GM21367 (cell line): ENCODE measurements at regions not wholly inside any gene's neighbourhood (a gene's known extent, or its start where the extent isn't known, plus 50 kb on each side); places are given as distances from the start of the nearest gene placed in this dataset.
"Not testable (repeated sequence)": the region's sequence is repeated elsewhere in the genome, so short reads cannot be mapped to it uniquely, and the experiment has no call there.

Source experiments
- ATAC-seq: cut with Tn5 transposase; IDR thresholded peaks from one replicate; pipeline ENCODE4 v1.9.1; 2021; ENCODE audit not compliant: unreplicated experiment

DNA sequence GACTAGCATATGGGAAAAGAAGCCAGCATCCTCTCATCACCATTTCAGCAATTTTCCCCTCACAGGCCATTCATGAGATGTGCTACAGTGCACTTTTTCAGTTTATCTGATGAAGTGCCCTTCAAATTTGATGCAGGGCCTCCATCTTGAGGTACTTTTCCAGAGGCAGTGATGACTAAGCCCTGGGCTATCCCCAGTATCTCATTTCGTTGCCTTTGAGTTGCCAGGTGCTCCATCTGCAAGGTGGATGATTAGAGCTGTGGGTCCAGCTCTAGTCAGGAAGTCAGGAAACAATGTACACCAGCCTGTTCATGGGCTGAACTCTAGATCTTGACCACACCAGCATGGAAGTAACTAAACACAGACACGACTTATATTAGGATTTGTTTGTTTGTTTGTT lies 425.2 kb downstream of the METTL4 start:
- no peak for ATAC-seq

DNA sequence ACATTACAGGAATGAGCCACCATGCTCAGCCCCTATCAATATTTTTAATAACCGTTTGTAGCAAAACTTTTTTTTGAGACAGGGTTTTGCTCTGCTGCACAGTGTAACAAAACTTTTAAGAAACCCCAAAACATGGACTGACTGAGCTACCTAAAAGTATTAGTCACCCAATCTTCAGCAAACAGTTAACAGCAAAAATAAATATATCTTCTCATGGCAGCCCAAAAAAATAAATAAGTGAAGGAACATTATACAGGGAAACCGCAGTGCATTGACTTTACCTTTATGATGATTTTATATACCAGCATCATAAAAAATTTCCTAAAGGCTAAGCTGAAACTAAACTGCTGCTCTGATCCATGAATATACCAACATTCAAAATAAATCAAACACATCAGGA lies 424.6 kb downstream of the METTL4 start:
- ATAC-seq: no peak

DNA sequence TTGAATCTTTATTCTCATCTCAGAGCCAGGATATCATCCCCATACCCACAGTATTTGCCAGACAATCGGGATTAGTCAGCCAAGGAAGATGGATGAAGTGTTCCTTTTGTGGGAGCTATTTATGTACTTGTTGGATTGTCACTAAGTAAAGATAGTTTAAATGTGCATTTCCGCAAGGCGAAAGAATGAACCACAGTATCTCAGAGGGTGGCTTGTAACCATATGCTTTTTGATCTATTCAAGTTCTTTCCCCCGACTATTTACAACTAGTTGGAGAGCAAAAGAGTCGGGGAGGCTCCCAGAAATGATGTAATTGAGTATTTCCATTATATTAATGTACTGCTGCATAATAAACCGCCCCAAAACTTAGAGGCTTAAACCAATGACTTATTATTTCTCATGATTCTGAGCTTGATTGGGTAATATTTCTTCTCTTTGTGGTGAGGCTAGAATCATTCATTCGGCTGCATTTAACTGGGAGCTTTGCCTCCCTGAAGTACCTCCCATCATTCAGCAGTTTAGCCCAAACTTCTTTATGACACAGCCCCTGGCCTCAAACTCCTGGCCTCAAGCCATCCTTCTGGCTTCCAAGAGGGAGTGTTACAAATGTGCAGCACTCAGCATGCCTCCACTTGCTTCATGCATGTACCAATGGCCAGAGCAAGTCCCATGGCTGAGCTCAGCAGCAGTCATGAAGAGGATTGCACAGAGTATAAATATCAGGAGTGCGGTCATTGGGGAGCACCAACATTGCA lies 423.7 kb downstream of the METTL4 start:
- no peak for ATAC-seq

DNA sequence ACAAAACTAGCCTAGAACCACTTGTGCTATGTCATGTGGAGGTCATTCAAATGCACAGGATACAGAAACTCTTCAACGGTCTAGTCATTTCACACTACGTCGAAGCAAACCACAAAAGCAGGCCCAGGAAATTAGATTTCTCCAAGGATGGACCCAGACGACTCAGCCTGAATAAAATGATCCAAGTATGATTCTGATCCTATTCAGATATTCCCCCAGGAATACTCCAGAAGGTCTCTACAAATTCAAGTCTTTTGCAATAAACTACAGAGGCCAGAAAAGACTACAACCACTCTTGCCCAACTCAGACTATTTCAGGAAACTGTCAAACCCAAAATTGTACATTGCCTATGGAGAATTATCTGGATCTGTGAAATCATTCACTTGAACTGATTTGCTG lies 422.5 kb downstream of the METTL4 start:
- ATAC-seq: no peak

DNA sequence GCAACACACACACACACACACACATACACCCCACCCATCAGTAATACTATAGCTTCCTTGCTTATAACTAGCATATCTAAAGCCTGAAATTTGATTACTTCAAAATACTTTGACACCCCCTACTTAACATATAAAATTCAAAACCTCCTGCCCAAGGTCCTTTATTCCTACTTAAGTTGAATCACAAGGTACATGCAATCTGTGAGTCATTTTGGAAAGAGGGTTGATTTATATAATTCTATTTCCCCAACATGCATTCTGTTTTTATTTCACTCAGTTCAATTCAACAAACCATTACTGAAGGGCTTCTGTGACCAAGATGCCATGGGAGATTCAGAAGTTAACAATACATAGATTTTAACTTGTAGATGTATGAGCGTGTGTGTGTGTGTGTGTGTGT lies 420.7 kb downstream of the METTL4 start:
- ATAC-seq: no peak

DNA sequence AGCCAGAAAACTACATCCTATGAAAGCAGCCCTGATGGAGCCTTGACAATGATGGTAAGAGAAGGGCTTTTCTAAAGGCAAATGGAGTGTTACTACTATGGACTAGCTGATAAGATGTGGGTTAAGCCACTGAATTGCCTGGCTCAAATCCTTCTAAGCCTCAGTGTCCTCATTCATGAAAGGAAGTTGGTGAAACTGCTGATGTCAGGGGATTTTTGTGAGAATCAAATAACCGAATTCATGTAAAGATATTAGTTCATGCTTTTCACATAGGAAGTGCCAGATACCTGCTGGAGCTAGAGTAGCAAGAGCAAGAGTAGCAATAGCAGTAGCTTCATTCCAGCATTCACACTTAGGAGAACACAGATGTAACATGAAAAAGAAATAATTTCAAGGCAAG lies 417.0 kb downstream of the METTL4 start:
- ATAC-seq: no peak

DNA sequence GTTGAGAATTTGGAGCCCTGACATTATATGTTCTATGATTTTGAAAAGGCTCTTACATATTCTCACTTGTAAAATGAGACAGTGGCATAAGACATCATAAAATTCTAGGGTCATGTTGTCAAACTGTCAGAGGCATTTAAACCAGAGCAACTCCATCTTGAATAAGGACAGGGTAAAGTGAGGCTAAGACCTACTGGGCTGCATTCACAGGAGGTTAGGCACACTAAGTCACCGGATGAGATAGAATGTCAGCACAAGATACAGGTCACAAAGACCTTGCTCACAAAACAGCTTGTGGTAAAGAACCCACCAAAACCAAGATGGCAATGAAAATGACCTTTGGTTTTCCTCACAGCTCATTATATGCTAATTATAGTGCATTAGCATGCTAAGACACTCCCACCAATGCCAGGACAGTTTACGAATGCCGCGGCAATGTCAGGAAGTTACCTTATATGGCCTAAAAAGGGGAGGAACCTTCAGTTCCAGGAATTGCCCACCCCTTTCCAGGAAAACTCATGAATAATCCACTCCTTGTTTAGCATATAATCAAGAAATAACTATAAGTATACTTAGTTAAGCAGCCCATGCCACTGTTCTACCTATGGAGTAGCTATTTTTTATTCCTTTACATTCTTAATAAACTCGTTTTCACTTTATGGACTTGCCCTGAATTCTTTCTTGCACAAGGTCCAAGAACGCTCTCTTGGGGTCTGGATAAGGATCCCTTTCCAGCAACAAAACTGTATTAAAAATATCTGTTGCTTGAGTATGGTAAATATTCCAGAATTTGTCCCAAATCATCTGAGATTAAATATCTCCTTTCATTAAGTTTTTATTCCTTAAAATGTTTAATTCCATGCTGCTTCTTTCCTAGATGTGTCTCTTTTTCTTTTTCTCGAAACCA lies 406.4 kb downstream of the METTL4 start:
- ATAC-seq: no peak

DNA sequence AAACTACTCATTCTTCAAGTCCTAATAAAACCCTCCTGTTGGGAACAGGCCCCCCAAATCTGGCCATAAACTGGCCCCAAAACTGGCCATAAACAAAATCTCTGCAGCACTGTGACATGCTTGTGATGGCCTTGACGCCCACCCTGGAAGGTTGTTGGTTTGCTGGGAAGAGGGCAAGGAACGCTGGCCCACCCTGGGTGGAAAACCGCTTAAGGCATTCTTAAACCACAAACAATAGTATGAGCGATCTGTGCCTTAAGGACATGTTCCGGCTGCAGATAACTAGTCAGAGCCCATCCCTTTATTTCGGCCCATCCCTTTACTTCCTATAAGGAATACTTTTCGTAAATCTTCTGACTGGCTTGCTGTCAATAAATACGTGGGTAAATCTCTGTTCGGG lies 404.4 kb downstream of the METTL4 start:
- not testable (repeated sequence) for ATAC-seq

DNA sequence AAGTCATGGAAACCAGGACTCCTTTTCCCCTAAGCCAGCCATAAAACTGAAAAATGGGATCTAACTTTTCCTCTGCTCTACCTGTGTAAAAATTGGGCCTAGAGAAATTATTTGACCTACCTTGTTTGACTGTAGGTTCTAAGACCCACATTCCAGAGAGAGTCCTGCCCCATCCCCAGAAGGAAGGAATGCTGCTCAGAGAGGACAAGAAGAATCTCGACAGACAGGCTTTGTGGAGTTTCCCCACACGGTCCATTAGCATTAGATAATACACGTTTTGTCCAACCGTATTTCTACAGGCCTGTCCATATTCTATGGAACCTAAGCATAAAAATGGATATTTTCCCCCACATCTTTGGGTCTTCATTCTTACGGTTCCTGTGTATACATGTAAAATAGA lies 403.3 kb downstream of the METTL4 start:
- ATAC-seq: no peak

DNA sequence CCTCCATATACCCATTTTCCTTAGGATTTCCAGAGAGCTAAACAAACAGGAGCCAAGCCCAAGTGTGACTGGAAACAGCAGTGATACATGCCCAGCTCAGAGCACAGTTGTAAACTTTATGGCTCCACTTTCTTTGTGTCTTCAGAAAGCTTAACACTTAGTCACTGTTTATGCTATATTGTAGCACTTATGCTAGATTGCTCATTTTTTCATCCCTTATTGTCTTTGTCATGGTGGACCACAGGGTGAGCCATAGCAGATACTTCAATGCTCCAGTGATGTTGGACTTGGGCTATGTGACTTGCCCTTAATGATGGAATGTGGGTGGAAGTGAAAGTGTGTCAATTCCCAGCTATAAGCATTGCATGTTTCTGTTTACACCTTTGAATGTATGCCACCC lies 401.6 kb downstream of the METTL4 start:
- no peak for ATAC-seq

DNA sequence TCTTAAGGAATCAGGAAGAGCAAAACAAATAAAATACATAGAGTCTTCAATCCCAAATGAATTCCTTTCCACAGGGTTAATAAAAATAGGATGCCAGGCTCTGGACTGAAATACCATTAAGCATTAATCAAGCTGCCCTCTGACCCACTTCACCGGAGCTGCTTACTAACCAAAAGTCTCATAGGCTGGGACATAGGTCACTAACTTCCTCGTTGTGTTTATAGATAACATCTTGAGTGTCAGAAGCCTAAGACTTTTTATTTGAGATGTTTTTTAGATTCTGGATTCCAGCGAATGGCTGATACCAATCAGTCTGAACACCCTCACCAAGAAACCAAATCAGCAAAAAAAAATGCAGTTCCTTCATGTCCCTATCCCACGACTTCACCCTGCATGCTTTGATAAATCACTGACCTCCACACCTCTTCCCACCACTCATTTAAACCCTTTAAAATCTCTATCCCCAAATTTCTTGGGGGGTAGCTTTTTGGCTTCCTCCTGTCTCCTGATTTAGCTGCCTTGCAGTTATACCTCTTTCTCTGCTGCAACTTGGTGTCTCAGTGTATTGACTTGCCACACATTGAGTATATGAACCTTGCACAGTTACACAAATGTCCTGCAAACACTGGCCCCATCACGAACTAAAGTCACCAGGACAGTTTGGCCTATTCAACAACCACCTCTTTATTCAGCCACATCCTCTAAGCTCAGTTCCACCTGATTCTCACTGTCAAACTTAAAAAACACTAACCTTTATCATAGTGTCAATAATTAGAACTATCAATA lies 399.3 kb downstream of the METTL4 start:
- ATAC-seq: no peak

DNA sequence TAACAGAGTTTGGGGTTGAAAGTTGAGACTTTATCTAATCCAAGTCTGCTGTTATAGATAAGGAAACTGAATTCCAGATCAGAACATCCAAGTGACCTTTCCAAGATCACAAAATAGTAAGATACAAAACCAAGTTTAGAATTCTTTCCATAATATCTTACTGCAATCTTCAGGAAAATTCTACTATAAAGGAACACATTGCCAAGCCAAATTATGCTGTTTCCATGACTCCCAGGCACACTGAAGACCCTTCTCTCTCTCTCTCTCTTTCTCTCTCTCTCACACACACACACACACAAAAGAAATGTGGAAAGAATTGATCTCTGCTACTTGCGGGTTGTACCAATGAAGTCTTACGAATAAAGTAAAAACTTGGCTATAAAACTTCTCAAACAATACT lies 398.4 kb downstream of the METTL4 start:
- ATAC-seq: no peak

DNA sequence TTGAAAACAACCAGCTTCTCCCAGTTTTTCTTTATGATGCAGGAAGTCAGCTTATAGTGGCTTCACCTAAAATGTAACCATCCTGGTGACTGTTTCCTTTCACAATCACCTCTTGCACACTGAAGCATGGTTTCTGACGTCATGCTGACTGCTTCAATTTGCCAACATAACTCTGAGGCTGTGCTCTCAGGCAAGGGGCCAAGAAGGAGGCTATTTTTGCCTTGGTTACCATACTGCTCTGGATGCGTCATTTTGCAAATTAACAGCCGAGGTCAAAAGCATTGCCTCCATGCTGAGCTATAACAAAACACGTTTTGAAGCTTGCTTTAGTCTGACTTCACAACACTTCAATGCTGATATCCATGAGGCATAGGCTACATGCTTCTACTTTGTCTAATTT lies 397.8 kb downstream of the METTL4 start:
- no peak for ATAC-seq

DNA sequence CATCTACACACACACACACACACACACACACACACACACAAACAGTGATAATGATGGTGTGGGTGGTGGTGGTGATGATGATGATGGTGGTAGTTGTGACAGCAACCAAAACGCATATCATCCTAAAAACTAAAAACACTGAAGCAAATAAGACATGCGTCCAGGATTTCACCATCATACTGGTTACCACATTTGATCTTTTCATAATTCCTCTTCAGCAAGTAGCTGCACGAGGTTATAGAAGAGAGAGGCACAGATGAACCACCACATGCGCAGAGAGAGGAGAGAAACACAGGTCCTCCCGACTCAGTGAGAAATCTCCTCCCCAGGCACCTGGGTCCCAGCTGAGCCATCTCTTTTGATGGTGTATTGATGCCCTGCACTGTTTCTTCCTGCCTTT lies 393.3 kb downstream of the METTL4 start:
- ATAC-seq: no peak

DNA sequence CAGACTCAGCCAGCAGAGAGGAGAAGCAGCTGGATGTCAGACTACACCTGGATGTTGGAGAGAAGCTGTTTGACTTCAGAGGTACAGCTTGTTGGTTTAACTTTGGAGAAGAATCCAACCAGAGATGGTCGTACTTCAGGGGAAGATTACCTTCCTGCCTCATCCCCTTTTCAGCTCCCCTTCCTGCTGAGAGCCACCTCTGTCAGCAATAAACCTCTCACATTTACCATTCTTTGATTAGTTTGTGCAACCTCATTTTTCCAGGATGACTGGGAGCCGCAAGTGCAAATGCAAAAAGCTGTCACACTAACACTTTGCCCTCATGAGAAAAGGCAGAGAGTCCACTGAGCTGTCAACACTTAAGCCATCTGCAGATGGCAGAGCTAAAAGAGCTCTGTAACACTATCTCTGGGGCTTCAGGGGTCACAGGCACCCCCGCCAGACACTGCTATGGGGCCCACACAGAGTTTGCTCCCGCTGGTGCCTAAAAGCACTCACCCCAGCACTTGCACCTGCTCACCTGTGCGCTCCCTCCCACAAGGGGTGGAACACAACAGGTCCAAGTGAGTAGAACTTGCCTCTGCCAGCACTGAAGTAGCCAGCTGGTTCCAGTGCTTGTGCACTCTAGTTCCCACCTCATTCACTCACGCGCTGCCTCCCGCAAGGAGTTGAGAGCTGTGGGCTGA lies 391.7 kb downstream of the METTL4 start:
- no peak for ATAC-seq

DNA sequence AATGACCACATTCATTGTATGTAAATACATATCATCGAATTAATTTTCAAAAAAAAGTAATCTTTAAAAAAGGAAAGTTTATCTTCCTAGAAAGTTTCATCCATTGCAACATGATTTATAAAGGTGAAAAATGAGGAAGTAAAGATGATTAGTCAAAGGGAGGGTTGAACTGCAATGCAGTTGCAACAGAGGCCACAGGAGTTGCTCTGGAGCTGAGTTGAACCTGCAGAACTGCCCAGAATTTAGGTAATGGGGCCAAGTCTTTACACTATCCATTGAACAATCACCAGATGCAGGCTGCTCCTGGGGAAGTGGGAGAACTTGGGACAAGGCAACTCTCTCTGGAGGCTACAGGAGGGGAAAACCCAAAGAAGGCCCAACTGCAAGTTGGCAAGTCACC lies 390.7 kb downstream of the METTL4 start:
- ATAC-seq: no peak

DNA sequence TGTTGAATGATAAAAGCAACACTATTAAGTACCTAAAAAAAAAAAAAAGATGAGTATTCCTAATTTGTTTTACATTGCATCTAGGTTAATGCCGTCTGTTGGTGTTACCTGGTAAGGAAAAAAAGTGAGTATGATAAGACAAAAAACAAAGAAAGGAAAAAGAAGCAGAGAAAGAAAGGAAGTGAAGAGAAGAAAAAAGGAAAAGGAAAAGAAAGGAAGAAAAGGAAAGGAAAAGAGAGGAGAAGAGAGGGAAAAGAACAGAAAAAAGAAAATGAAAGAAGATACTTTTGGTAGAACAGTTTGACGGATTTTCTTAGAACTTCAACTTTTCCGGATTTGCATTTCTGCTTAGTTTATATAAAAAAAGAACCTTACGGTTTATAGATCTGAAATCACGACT lies 387.9 kb downstream of the METTL4 start:
- no peak for ATAC-seq

DNA sequence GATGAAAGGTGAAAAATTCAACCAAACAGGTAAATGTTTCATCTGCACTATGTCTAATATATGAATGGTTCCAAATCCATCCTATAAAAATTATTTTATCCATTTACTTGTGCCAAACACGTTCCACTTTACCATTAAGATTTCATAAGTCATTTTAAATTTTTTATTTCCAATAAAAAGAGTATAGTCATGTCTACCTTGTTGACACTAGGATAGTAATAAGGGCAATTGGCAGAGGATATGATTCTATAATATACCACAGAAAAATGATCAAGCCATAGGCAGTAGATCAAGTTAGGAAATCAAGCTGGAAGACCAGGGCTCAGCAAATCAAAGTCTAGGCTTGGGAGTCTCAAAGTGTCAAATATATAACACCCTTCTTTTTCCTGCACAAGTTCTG lies 384.3 kb downstream of the METTL4 start:
- no peak for ATAC-seq

DNA sequence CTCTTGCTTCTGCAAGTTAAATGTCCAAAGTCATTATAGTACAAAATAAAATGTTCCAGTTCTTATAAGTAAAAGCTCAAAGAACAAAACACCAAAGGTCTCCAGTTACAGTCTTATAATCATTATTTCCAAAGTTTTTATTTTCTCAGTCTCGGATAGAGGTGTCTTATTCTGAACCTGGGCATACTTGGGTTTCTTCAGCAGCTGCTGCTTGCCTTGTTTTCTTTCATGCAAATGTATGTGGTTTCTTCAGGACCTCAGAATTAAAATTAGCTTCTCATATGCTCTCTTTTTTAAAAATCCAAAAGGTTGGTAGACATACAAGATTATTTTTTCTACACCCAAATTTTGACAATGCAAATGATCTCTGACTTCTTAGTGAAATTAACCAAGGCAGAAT lies 383.0 kb downstream of the METTL4 start:
- ATAC-seq: no peak

DNA sequence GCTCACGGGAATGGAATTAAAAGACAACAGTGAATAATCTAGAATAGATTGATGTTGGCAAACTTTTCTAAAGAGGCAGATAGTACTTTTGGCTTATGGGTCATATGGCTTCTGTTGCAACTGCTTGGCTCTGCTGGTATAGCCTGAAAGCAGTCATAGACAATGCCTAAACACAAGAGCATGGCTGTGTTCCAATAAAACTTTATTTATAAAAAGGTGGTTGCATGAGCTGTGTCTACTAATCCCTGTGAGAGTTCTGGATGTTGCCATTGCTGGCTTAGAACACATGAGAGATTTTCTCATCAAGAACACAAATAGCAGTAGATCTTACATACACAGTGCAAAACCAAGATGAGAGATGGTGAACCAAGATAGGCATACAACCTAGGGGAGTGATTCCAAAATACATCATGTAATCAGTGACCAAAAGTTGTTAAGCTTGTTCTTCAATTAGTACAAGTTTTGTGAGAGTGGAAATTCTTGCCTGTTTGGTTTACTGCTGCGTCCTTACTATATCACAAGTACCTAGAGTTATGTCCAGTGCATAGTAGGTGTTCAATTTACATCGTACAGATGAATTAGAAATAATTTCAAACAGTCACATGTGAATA lies 380.0 kb downstream of the METTL4 start:
- no peak for ATAC-seq

DNA sequence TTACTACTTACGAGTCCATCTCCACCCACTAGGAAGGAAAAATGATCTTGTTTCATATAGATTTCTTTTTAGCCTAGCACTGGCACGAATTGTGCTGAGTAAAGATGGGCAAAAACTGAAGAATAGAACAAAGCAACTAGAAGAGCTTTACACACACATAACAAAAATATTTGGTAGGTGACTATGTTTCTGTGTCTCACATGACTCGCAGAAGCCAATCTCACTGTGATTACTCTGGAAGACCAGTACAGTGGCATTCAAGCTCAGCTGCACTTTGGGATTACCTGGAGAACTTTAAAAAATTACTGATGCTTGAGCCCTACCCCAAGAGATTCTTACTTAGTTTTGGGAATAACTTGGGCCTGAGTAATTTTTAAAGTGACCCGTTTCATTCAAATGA lies 378.7 kb downstream of the METTL4 start:
- ATAC-seq: no peak
